Testis (tissue), 2 donors: ENCODE measurements at regions not wholly inside any gene's neighbourhood (a gene's known extent, or its start where the extent isn't known, plus 50 kb on each side); places are given as distances from the start of the nearest gene placed in this dataset.

Source experiments
- DNase-seq: peaks from one replicate; pipeline ENCODE4 v3.0.0-alpha.2; 2019
- H3K27ac ChIP-seq, 2 donors: fragments of 200-600 bp; sonication (generic); one replicate each; pipeline ENCODE4 v1.5.1; 2019
- H3K27me3 ChIP-seq: fragments of 200-600 bp; sonication (generic); one replicate; pipeline ENCODE4 v1.5.1; 2019
- H3K36me3 ChIP-seq: fragments of 200-600 bp; sonication (generic); one replicate; pipeline ENCODE4 v1.5.1; 2017; ENCODE audit warnings: low read depth; ENCODE audit errors: missing control alignments
- H3K4me1 ChIP-seq: fragments of 200-600 bp; sonication (generic); one replicate; pipeline ENCODE4 v1.5.1; 2019
- H3K4me3 ChIP-seq, 2 donors: fragments of 200-600 bp; sonication (generic); one replicate each; pipeline ENCODE4 v1.5.1; 2017 to 2019
- H3K9me3 ChIP-seq: fragments of 200-600 bp; sonication (generic); one replicate; pipeline ENCODE4 v1.5.1; 2017
- POLR2A ChIP-seq: fragments of 450-650 bp; IDR thresholded peaks from one replicate; pipeline ENCODE4 v1.6.1; 2017; ENCODE audit warnings: antibody characterized with exemption, mild to moderate bottlenecking, moderate library complexity
- WGBS, 2 donors: methylation state at CpG; one replicate each; pipeline ENCODE4 v1.1.5; 2018; 5-methylcytosine and 5-hydroxymethylcytosine counted together
- intact Hi-C: fragments of 100-400 bp; cut with DNase I; formaldehyde crosslinking; loops from one replicate; pipeline ENCODE4 v1.15.1; 2023; ENCODE audit warnings: low total_unique reads
- TF ChIP-seq, protein P1 (sequence below), 3 experiments: fragments of 450-650 bp in 2 of 3; fragments of 200-600 bp in 1 of 3; sonication (generic) in 1 of 3; IDR thresholded peaks; one replicate each; pipeline ENCODE4 v1.5.1; 2016 to 2019; ENCODE audit warnings: antibody characterized with exemption in 3 of 3, mild to moderate bottlenecking in 2 of 3, moderate library complexity in 1 of 3

DNA sequence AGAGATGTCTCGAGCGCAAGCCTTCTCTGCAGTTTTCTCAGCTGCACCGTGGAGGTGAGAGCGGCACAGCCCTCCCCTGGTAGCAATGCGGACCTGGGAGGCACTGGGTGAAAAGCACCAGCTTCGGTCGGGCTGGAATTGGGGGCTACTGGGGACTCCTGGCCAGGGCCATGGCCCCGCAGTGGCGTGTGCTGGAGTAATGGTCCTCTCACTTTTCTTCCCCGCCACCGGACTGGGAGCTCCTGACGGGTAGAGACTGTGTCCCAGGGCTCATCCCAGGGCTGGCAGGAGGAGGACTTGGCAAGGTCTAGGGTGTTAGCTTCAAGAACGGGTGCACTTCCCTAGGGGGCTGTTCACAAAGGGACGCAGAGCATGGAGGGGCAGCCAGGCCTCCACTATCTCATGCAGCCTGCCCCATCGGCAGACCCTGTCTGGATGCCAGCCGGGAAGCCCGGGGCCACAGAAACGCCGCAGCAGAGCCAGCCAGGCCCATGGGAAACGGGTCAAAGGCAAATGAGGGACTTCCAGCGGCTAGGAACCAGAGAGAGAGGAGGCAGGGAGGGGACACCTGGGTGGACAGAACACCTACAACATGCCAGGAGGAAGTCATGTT, 92.6 kb upstream of the MVB12B start:
- Histone ChIP-seq H3K4me1 (no peaks in the 10 kb centered on the region), H3K4me3 (no peak overlapping the region), H3K9me3 (no peaks in the 10 kb centered on the region), H3K36me3 (no peaks in the 10 kb centered on the region), H3K27me3 (no peaks in the 10 kb centered on the region), H3K27ac (no peak overlapping the region)
- WGBS, 2 donors = 76 to 79% methylated on average over 9 to 21 of the region's 21 CpGs
- no peak for DNase-seq
- TF ChIP-seq, protein P1, sequence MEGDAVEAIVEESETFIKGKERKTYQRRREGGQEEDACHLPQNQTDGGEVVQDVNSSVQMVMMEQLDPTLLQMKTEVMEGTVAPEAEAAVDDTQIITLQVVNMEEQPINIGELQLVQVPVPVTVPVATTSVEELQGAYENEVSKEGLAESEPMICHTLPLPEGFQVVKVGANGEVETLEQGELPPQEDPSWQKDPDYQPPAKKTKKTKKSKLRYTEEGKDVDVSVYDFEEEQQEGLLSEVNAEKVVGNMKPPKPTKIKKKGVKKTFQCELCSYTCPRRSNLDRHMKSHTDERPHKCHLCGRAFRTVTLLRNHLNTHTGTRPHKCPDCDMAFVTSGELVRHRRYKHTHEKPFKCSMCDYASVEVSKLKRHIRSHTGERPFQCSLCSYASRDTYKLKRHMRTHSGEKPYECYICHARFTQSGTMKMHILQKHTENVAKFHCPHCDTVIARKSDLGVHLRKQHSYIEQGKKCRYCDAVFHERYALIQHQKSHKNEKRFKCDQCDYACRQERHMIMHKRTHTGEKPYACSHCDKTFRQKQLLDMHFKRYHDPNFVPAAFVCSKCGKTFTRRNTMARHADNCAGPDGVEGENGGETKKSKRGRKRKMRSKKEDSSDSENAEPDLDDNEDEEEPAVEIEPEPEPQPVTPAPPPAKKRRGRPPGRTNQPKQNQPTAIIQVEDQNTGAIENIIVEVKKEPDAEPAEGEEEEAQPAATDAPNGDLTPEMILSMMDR (IDR thresholded peaks at IDR 0.05) = no peak
- TF ChIP-seq POLR2A = no peak
- intact Hi-C loops = no loop called here

DNA sequence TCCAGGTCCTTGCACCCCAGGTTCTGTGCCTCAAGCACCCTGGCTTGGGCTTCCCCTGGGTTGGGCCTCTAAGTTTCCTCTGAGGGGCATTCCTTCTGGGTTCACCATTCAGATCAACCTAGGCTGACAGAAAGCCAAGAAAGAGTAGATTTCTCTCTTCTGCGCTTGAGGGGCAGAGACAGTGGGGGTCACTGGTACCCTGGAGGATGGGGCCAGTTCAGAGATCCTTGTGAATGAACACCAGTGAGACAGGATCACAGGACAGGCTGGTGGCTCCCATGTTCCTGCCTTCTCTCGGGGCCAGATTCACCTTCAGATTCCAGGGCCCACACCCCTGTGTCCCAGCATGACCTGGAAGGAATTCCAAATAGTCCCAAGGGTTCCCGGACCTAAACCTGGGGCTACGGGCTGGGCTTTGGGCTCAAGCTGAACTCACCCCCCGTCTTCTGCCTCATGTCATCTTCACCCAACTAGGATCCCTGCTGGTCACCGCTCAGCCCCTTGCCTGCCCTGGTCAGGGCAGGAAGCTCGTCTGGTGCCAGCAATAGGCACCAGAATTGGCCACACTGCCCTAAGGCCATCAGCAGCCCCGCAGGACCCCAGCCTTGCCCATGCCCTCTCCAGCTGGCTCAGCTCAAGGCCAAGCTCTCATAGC, 91.8 kb upstream of the MVB12B start:
- TF ChIP-seq, protein P1 (IDR thresholded peaks at IDR 0.05) = no peak
- TF ChIP-seq POLR2A = no peak
- no peaks in the 10 kb centered on the region for H3K36me3 ChIP-seq
- H3K27me3 ChIP-seq = no peaks in the 10 kb centered on the region
- intact Hi-C loops = loop anchor here (5.0 kb wide), 1 partner anchor 828 kb away; no protein-coding TSS in a partner anchor
- no peaks in the 10 kb centered on the region for H3K4me1 ChIP-seq
- no peak overlapping the region for H3K27ac ChIP-seq
- DNase-seq = no peak
- no peak overlapping the region for H3K4me3 ChIP-seq
- H3K9me3 ChIP-seq = no peaks in the 10 kb centered on the region
- WGBS, 2 donors = 61 to 70% methylated on average over 2 to 8 of the region's 8 CpGs

DNA sequence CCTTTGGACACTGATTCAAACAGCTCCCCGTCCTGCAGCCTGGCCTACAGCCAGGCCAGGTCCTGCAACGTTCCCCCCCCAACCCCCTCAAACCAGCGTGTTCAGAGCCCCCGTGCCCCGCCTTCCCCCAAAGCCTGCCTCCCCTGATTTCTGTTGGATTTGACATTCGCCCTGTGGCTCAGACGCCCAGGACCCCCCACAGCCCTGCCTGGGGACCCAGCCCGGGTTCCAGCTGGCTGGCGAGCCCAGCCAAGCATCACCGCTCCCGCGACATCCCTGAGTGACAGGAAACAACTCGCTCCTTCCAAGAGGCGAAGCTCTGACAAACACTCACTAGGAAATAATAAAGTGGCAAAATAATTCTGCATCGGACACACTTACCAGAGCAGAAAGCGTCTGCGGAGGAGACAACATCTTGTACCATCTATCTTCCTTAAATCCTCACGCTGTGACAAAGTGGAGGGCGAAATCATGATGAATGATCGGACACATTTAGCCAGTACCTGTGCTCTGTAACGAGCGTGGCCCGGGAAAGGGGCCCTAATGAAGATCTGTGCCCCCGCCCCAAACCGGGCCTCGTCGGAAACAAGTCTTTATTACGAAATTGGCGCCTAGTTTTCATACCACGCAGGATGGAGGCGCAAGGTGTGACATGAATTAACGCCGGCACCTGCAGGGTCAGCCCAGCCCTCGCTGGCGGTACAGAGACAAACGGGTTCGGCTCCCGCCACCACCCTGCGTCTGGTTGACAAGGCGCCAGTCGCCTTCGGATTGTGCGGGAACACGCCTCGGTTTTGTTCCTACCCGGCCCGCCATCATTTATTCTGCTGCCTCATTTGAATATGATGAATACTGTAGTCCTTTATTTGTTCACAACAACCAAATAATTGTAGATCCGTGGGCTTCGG, 91.0 kb upstream of the MVB12B start:
- no peak for DNase-seq
- H3K4me3 ChIP-seq = no peak overlapping the region
- intact Hi-C loops = loop anchor here (5.0 kb wide), 1 partner anchor 828 kb away; no protein-coding TSS in a partner anchor
- no peaks in the 10 kb centered on the region for H3K27me3 ChIP-seq
- H3K9me3 ChIP-seq = no peaks in the 10 kb centered on the region
- no peak overlapping the region for H3K27ac ChIP-seq
- 65 to 69% methylated on average over 43 to 49 of the region's 49 CpGs for WGBS, 2 donors
- no peaks in the 10 kb centered on the region for H3K4me1 ChIP-seq
- TF ChIP-seq, protein P1 (IDR thresholded peaks at IDR 0.05) = no peak
- TF ChIP-seq POLR2A = no peak
- H3K36me3 ChIP-seq = no peaks in the 10 kb centered on the region

DNA sequence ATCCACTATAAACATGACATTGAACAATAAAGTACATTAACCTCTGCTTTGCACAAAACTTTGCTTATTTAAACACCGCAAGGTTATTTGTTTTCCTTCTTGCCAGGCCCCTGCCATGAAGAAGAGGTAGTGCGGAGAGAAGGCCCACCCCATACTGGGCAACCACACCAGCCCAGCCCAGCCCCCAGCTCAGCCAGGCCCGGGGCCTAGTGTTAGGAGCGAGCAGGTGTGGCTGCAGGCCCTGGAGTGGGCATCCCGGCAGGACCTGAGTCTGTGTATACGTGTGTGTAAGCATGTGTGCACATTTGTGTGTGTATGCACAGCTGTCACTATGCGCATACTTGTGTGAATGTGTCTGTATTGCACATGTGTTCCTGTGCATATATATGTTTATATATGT, 90.4 kb upstream of the MVB12B start:
- H3K4me1 ChIP-seq = no peaks in the 10 kb centered on the region
- no peaks in the 10 kb centered on the region for H3K27me3 ChIP-seq
- no peak for DNase-seq
- H3K36me3 ChIP-seq = no peaks in the 10 kb centered on the region
- no peak overlapping the region for H3K27ac ChIP-seq
- no peaks in the 10 kb centered on the region for H3K9me3 ChIP-seq
- H3K4me3 ChIP-seq = no peak overlapping the region
- intact Hi-C loops = loop anchor here (5.0 kb wide), 1 partner anchor 829 kb away; no protein-coding TSS in a partner anchor
- 91 to 94% methylated on average over 7 of the region's 7 CpGs for WGBS, 2 donors
- TF ChIP-seq, protein P1 (IDR thresholded peaks at IDR 0.05) = no peak
- no peak for TF ChIP-seq POLR2A
